NCI-H2171 treated with DMSO at 0.1 percent for 48 hours (cell line): ENCODE measurements at regions not wholly inside any gene's neighbourhood (a gene's known extent, or its start where the extent isn't known, plus 50 kb on each side); places are given as distances from the start of the nearest gene placed in this dataset.
"Not testable (repeated sequence)": the region's sequence is repeated elsewhere in the genome, so short reads cannot be mapped to it uniquely, and the experiment has no call there.

Source experiments
- DNase-seq: peaks from one replicate; lab custom pipeline; 2025; lab: John Stamatoyannopoulos, UW

GRCh38 chr16:29199626-29200025 is 206.9 kb downstream of the NPIPB11 start:
- not testable (repeated sequence) for DNase-seq

DNA sequence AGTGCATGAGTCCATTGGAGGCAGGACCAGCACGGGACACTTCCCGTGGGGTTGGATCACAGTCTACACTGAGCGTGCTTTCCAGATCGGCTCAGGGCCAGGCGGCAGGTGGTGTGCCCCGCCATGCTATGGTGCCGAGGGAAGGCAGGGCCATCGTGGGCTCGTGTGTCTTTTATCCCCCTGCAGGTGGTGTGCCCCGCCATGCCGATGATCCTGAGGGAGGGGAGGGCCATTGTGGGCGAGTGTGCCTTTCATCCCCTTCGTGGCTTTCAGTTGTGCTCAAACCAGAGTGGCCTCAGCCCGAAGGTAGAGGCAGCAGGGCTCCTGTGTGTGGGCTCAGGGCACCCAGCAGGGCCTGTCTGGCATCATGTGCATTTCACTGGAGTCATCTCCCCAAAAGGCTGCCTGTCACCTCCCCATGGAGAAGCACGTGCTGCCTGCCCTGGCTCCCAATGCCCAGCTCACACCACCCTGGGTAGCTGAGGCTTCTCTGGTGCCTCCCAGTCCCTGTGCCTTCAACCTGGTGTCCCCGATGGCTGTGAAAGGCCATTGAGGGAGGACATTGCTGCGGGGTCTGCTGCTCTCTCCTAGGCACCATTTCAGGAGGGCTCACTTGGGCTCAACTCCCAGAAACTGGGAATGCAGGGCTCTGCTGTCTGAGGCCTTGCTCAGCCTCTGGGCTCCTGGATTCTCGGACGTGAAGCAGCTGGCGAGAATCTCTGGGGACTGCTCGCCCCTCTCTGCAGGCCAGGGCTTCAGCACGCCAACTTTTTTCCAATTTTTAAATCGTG is 207.6 kb downstream of the NPIPB11 start:
- DNase-seq = no peak

- DNase-seq = no peak
Observed at GRCh38 chr16:29198231-29198630, 208.3 kb downstream of the NPIPB11 start.

DNA sequence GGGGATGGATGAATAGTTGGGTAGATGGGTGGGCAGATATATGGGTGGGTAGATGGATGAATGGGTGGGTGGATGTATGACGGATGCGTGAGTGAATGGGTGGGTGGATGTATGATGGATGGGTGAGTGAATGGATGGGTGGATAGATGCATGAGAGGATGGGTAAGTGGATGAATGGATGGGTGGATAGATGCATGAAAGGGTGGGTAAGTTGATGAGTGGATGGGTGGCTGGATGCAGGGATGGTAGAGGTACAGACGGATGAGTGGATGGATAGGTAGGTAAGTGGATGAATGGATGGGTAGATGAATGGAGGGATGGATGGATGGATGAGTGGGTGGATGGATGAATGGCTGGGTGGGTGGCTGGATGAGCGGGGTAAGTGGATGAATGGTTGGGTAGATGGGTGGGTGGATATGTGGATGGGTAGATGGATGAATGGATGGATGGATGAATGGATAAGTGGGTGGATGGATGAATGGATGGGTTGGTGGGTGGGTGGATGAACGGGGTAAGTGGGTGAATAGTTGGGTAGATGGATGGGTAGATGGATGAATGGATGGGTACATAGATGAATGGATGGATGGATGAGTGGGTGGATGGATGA is 208.9 kb downstream of the NPIPB11 start:
- not testable (repeated sequence) for DNase-seq

GRCh38 chr16:29196746-29197145 is 209.8 kb downstream of the NPIPB11 start:
- DNase-seq = not testable (repeated sequence)

DNA sequence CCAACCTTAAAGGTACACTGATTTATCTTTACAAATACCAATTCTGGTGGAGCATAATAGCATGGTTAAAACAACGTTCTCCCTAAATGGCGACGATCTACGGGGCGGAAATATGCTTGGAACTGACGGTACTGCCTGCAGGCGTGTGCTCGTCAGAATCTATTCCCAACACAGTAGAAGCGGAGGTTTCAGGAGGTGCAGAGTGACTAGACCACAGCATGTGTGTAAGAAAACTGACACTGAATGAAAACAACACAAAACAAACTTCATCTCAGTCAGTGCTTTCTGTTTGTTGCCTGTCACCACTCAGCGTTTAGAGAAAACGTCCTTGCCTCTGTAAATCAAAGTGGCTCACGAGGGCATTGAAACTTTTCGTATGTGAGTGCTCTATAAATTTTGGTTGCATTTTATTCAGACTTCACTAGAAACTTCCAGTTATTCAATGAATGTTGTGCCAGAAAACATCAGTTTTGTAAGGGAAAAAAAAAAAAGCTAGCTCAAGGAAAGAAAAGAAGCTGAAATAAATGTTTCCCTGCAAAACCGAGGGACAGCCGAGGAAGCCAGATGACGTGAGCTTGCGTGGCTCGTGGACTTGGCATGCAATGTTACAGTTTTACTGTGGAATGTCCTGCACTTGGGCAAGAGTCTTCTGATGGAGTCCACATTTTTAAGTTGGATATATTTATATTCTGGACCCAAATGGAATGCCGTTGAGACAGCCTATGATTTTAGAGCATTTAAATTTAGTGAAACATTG is 210.4 kb downstream of the LAT start:
- DNase-seq = not testable (repeated sequence)

DNA sequence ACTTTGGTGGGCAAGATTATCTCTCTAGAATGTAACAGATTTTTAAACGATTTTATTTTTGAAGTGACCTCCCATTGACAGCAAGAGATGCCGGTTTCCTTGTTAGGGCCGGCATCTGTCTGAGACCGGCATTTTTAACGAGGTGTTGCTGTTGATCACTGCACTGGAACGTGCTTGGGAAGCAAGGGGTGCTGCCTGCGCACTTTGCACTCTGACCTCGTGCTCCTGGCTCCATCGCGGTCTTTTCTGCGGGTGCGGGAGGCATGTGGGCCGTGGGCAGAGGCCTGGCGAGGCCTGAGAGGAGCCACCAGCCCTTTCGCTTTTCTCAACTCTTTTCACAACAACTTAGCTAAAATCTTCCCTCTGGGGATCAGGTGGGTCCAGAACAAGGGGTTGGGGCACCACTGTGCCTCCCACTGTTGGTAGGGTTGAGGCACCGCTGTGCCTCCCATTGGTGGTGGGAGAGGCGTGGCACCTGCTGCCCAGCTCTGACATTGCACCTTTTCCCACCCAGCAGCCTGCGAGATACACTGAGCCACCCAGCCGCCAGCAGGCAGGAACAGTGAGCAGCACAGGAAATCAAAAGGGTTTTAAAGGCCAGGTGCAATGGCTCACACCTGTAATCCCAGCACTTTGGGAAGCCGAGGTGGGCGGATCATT is 209.5 kb downstream of the LAT start:
- not testable (repeated sequence) for DNase-seq

DNA sequence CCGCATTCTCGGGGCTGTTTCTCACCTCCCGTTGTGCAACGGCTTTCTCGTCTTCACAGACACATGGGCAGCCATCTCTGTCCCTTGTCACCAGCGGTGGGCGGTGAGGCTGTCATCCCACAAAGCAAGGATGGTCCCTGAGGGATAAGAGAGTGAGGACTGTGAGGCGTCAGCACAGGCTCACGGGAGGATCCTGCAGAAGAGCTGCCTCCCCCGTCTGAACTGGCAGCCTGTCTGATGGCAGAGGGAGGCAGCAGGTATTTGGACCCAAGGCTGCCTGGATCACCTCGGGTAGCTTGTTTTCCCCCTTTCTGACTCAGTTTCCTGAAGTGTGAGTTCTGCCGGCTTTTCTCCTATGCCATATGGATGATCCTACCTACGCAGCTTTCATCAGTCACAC is 208.8 kb downstream of the LAT start:
- not testable (repeated sequence) for DNase-seq

DNA sequence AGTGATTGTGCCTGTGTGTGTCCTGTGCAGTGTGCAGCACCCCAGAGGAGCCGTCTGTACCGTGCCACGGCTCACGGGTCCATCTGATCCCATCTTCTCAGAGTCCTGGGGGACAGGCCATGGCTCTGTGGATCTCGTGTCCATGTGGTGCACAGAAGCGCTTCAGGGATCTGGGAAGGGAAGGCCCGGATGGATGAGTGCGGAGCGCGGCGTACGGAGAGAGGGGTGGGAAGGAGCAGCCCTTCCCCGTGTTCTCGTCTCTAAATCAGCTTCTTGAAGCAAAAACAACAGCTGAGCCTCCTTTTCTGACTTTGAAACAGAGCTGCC is 208.4 kb downstream of the LAT start:
- DNase-seq = not testable (repeated sequence)

GRCh38 chr16:29192329-29193247 is 207.7 kb downstream of the LAT start:
- no peak for DNase-seq

DNA sequence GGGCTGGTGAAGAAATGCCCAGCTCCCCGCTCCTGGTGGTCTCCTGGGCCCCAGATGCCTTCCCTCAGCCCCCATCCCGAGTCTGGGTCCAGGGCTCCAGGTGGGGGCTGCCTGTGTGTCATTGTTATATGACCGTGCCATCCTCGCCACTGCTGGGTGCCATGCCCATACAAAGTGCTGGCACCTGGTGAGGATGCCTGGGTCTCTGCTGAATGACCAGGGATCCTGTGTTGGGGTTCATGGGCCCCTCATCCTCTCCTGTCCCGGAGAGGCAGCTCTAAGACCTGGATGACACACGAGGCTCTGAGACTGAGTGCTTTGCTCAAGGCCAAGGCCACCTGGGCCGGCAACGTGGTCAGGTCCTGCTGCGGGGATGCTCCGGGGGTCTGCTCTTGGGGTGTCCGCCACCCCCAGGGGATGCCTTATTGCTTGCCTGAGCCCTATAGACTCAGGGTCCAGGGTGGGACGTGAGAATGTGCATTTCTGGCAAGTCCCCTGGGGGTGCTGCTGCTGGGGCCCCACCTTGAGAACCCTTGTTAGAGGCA is 206.9 kb downstream of the LAT start:
- not testable (repeated sequence) for DNase-seq

DNA sequence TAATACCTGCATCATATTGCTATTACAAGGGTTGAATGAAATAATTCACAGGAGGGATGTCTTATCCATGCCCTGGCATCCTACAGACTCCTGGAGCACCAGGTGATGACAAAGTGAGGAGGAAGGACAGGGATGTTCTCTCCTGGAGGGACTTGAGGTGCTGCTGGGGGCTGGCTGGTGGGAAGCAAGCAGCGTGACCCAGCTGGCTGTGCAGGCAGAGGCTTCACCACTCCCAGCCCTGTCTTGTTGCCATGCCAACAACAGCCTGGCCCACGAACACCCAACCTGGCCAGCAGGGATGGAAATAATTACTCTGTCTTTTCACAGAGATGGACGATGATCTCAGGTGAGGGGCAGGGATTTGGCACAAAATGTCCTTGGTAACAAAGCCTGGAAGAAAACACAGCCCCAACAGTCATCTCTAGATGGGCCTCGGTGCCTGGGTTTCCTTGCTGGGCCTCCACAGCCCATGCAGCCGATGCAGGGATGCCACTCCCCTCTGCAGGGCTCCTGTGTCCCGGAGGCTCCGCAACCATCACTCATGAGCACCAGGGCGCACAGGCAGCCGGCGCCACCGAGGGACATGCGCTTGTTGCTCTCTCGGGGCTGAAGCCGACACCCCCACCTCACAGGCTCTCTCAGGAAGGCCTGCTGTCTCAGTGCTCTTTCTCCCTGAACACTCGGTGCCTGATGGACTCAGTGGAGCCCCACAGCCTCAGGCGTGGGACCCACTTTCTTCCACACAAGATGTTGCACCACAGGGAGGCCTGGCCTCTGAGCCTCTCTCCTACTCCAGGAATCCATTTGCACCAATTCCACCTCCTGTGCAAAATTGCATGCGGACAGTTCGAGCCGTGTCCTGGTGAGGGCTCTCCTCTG is 205.9 kb downstream of the LAT start:
- not testable (repeated sequence) for DNase-seq

- DNase-seq = not testable (repeated sequence)
Observed at GRCh38 chr16:29188806-29189205, 204.0 kb downstream of the LAT start.

- not testable (repeated sequence) for DNase-seq
Observed at GRCh38 chr16:29186306-29187220, 201.7 kb downstream of the LAT start.

GRCh38 chr16:29185872-29186271 is 201.0 kb downstream of the LAT start:
- not testable (repeated sequence) for DNase-seq

GRCh38 chr16:29184738-29185438 is 200.0 kb downstream of the LAT start:
- not testable (repeated sequence) for DNase-seq

DNA sequence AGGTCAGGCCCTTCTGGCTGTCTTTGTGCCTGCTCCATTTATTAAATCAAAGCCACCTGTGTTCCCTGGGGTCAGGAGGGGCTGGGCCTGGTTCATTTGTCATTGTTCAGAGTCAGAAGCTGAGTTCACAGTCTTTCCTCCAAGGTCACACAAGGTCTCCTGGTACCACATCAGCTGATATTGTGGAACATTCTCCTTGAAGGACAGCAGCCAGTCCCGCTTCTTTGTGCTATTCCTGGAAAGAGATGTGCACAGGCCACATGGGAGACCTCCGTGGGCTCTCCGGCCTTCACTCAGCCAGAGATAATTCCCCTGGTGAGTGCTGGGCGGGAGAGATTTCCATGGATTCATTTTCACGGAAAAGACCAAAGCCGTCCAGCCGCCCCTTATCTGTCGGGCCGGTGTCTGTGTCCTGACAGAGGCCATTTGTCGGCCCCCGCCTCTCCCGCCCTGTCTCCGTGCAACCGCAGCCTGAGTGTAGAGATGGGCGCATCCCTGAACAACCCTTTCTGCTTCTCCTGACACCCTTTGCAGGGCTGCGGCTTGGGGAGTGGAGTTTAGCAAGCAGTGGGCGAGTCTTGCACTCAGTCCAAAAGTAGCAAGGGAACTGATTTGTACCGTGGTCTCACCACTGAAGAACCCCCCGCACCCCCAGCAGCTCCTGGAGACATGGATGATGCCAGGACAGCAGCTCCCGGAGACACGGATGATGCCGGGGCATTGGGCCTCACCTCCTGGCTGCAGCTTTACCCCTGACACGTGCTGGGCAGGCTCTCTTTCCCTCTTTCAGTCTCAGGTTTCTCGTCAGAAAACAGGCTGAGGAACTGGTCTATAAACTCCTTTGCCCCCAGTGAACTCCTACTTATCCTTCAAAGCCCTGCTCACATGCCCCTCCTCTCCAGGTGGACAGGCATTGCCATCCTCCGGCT is 198.4 kb downstream of the LAT start:
- not testable (repeated sequence) for DNase-seq
